Uterus (tissue), 2 donors: ENCODE measurements at regions not wholly inside any gene's neighbourhood (a gene's known extent, or its start where the extent isn't known, plus 50 kb on each side); places are given as distances from the start of the nearest gene placed in this dataset.

Experiments used
- CTCF ChIP-seq, 4 experiments: fragments of 200-600 bp in 2 of 4; fragments of 450-650 bp in 2 of 4; sonication (generic) in 2 of 4; IDR thresholded peaks; one replicate each; pipeline ENCODE4 v1.5.1; 2016 to 2019; ENCODE audit warnings: antibody characterized with exemption in 4 of 4, mild to moderate bottlenecking in 2 of 4, moderate library complexity in 1 of 4
- POLR2A ChIP-seq, 2 donors: fragments of 450-650 bp; IDR thresholded peaks; one replicate each; pipeline ENCODE4 v1.6.1; 2016; ENCODE audit warnings: antibody characterized with exemption in 2 of 2, mild to moderate bottlenecking in 1 of 2, moderate library complexity in 1 of 2

GRCh38 chr2:19687017-19687659 lies 214.6 kb downstream of the TTC32 start:
- no peak for TF ChIP-seq CTCF (IDR thresholded peaks at IDR 0.05)
- no peak for TF ChIP-seq POLR2A (IDR thresholded peaks at IDR 0.05)
